Endothelial cell of umbilical vein (primary cell): ENCODE measurements at regions not wholly inside any gene's neighbourhood (a gene's known extent, or its start where the extent isn't known, plus 50 kb on each side); places are given as distances from the start of the nearest gene placed in this dataset.

ENCODE experiments used
- BruUV-seq: library from RNA; stranded (reverse); fragments of 400-500 nt; replicated peaks from 2 replicates; lab custom pipeline; 2021; lab: Mats Ljungman, UMichigan
- CTCF ChIA-PET: fragments of 300-600, 350-600 bp; sonication (Branson Sonifier 250); formaldehyde crosslinking; loops from one replicate; lab custom pipeline; 2021; ENCODE audit warnings: antibody characterized with exemption, inconsistent platforms; lab: Charles Lee
- POLR2A ChIA-PET: fragments of 300-600, 350-600 bp; sonication (Branson Sonifier 250); formaldehyde crosslinking; loops from one replicate; lab custom pipeline; 2021; ENCODE audit warnings: antibody characterized with exemption, inconsistent platforms; lab: Charles Lee
- DNase-seq: peaks from one replicate; pipeline ENCODE4 v3.0.0-alpha.2; 2011; ENCODE audit warnings: low read depth, low spot score
- FAIRE-seq: peaks from 2 replicates; lab custom pipeline; 2011; peaks lifted over from hg19 to GRCh38; lab: Jason Lieb, UNC
- H2AFZ ChIP-seq: 2 replicates; pipeline ENCODE4 v1.6.0; 2012; ENCODE audit warnings: low read depth, low read length, control low read depth, inconsistent platforms
- H3K27ac ChIP-seq: 2 replicates; pipeline ENCODE4 v1.5.1; 2011; ENCODE audit warnings: low read depth, mild to moderate bottlenecking, control low read depth, low read length, moderate library complexity; ENCODE audit not compliant: insufficient read depth
- H3K27me3 ChIP-seq, 2 experiments: 2 replicates each; pipeline versions ENCODE4 v1.6.0 to v1.6.1; 2011; ENCODE audit warnings: low read length in 2 of 2, mixed read lengths in 1 of 2; ENCODE audit not compliant: control insufficient read depth in 2 of 2, insufficient read depth in 2 of 2
- H3K36me3 ChIP-seq, 2 experiments: 2 replicates in 1 of 2; 3 replicates in 1 of 2; pipeline ENCODE4 v1.5.1; 2011; ENCODE audit warnings: low read length in 2 of 2, mild to moderate bottlenecking in 1 of 2, moderate library complexity in 1 of 2; ENCODE audit not compliant: control insufficient read depth in 2 of 2, insufficient read depth in 2 of 2; ENCODE audit errors: extremely low read depth in 1 of 2
- H3K4me1 ChIP-seq: 3 replicates; pipeline ENCODE4 v1.5.1; 2011; ENCODE audit warnings: mild to moderate bottlenecking, low read length; ENCODE audit not compliant: control insufficient read depth, insufficient read depth; ENCODE audit errors: extremely low read depth
- H3K4me2 ChIP-seq: 2 replicates; pipeline ENCODE4 v1.6.1; 2011; ENCODE audit warnings: low read length, control low read depth, mixed read lengths; ENCODE audit not compliant: insufficient read depth
- H3K4me3 ChIP-seq, 3 experiments: fragments of 200-600 bp in 1 of 3; sonication (generic), shearing (Covaris generic) in 1 of 3; replicated peaks in 1 of 3; 2 replicates each; pipeline ENCODE4 v1.5.1; 2011 to 2016; ENCODE audit warnings: control low read depth in 3 of 3, low read length in 3 of 3, mild to moderate bottlenecking in 2 of 3, inconsistent platforms in 1 of 3, low read depth in 1 of 3, moderate library complexity in 1 of 3; ENCODE audit not compliant: insufficient read depth in 1 of 3
- H3K79me2 ChIP-seq: 2 replicates; pipeline ENCODE4 v1.6.0; 2012; ENCODE audit warnings: low read length, inconsistent platforms; ENCODE audit not compliant: control insufficient read depth, insufficient read depth
- H3K9ac ChIP-seq: replicated peaks from 2 replicates; pipeline ENCODE3; 2011; ENCODE audit warnings: low read length, control low read depth; ENCODE audit not compliant: insufficient read depth; ENCODE audit errors: extremely low read depth
- H3K9me1 ChIP-seq: replicated peaks from 3 replicates; pipeline ENCODE4 v1.6.0; 2011; ENCODE audit warnings: mild to moderate bottlenecking, low read length; ENCODE audit not compliant: control insufficient read depth, insufficient read depth; ENCODE audit errors: extremely low read depth
- H3K9me3 ChIP-seq: replicated peaks from 2 replicates; pipeline ENCODE4 v1.5.1; 2012; ENCODE audit warnings: low read length, inconsistent platforms; ENCODE audit not compliant: control insufficient read depth, insufficient read depth
- H4K20me1 ChIP-seq: replicated peaks from 2 replicates; pipeline ENCODE3; 2011; ENCODE audit warnings: mild to moderate bottlenecking, low read length; ENCODE audit not compliant: control insufficient read depth, insufficient read depth; ENCODE audit errors: extremely low read depth
- EZH2 ChIP-seq: IDR thresholded peaks from 2 replicates; pipeline ENCODE4 v1.6.1; 2012; ENCODE audit warnings: borderline replicate concordance, low read depth, mild to moderate bottlenecking, moderate library complexity, low read length, inconsistent platforms; ENCODE audit not compliant: severe bottlenecking
- FOS ChIP-seq: IDR thresholded peaks from 2 replicates; pipeline ENCODE4 v1.6.1; 2011; ENCODE audit warnings: mild to moderate bottlenecking, low read length, moderate library complexity, borderline replicate concordance; ENCODE audit not compliant: insufficient read depth
- GATA2 ChIP-seq: IDR thresholded peaks from 2 replicates; pipeline ENCODE4 v1.7.0; 2011; ENCODE audit warnings: low read depth, mild to moderate bottlenecking, moderate library complexity, mixed read lengths, low read length; ENCODE audit not compliant: insufficient read length, insufficient read depth
- JUN ChIP-seq: IDR thresholded peaks from 2 replicates; pipeline ENCODE4 v1.6.1; 2011; ENCODE audit warnings: borderline replicate concordance, low read depth; ENCODE audit not compliant: insufficient read length, insufficient read depth
- MYC ChIP-seq: IDR thresholded peaks from one replicate; pipeline ENCODE4 v1.6.1; 2011; ENCODE audit warnings: mild to moderate bottlenecking, low read depth, low read length
- POLR2A ChIP-seq: IDR thresholded peaks from 2 replicates; pipeline ENCODE4 v1.6.1; 2012; ENCODE audit warnings: low read depth, mild to moderate bottlenecking, control low read depth, low read length
- POLR2AphosphoS5 ChIP-seq: IDR thresholded peaks from 2 replicates; pipeline ENCODE4 v1.6.1; 2012; ENCODE audit warnings: low read depth, mild to moderate bottlenecking, control low read depth, low read length, moderate library complexity; ENCODE audit not compliant: insufficient read depth
- dilution Hi-C: fragments of 300-500 bp; cut with MboI; formaldehyde crosslinking; loops from one replicate; pipeline ENCODE4 v1.15.0; 2019; ENCODE audit warnings: low sequenced_read_pairs; ENCODE audit not compliant: extremely low pct_ligation_motif_present
- intact Hi-C: fragments of 100-400 bp; cut with micrococcal nuclease; formaldehyde crosslinking; loops from one replicate; pipeline ENCODE4 v1.10.0; 2022
- TF ChIP-seq, protein P1 (sequence below), 2 donors: IDR thresholded peaks; 1 replicate in 1 of 2; 2 replicates in 1 of 2; pipeline ENCODE4 v1.5.1; 2011; ENCODE audit warnings: low read length in 2 of 2, mild to moderate bottlenecking in 2 of 2, moderate library complexity in 2 of 2, control low read depth in 1 of 2, inconsistent platforms in 1 of 2, low read depth in 1 of 2; ENCODE audit not compliant: insufficient read depth in 1 of 2; ENCODE audit errors: extremely low read depth in 1 of 2
- TF ChIP-seq, protein P2 (sequence below): IDR thresholded peaks from 2 replicates; pipeline ENCODE4 v1.6.1; 2011; ENCODE audit not compliant: insufficient read depth, insufficient read length

- Histone ChIP-seq H3K79me2 (no peaks in the 10 kb centered on the region), H4K20me1 (no peaks in the 10 kb centered on the region), H3K9me1 (no peaks in the 10 kb centered on the region), H3K4me2 (no peak overlapping the region), H3K9me3 (no peaks in the 10 kb centered on the region), H3K27ac (no peak overlapping the region), H3K4me3 (no peak overlapping the region), H3K27me3 (no peaks in the 10 kb centered on the region), H3K4me1 (no peaks in the 10 kb centered on the region), H2AFZ (no peak overlapping the region), H3K9ac (no peak overlapping the region), H3K36me3 (no peaks in the 10 kb centered on the region)
- FAIRE-seq, result no peak
- BruUV-seq, result no TSS peak
- intact Hi-C loops, result no loop called here
- POLR2A ChIA-PET, result no interaction called here
- dilution Hi-C loops, result no loop called here
- DNase-seq, result no peak
- TF ChIP-seq, protein P1, sequence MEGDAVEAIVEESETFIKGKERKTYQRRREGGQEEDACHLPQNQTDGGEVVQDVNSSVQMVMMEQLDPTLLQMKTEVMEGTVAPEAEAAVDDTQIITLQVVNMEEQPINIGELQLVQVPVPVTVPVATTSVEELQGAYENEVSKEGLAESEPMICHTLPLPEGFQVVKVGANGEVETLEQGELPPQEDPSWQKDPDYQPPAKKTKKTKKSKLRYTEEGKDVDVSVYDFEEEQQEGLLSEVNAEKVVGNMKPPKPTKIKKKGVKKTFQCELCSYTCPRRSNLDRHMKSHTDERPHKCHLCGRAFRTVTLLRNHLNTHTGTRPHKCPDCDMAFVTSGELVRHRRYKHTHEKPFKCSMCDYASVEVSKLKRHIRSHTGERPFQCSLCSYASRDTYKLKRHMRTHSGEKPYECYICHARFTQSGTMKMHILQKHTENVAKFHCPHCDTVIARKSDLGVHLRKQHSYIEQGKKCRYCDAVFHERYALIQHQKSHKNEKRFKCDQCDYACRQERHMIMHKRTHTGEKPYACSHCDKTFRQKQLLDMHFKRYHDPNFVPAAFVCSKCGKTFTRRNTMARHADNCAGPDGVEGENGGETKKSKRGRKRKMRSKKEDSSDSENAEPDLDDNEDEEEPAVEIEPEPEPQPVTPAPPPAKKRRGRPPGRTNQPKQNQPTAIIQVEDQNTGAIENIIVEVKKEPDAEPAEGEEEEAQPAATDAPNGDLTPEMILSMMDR (IDR thresholded peaks at IDR 0.05; ENCODE audit: extremely low read depth in 1 of 2, insufficient read depth in 1 of 2, low read depth in 1 of 2, low read length in 2 of 2), result no peak
- TF ChIP-seq GATA2 (no peak), EZH2 (no peak), POLR2A (no peak)
- CTCF ChIA-PET, result no interaction called here
Observed at GRCh38 chr16:64887651-64888050, 234.2 kb downstream of the CDH11 start.

- Histone ChIP-seq H3K4me1 (no peaks in the 10 kb centered on the region), H2AFZ (no peak overlapping the region), H3K9ac (no peak overlapping the region), H3K79me2 (no peaks in the 10 kb centered on the region), H3K4me3 (no peak overlapping the region), H3K27ac (no peak overlapping the region), H3K27me3 (no peaks in the 10 kb centered on the region), H4K20me1 (no peaks in the 10 kb centered on the region), H3K36me3 (no peaks in the 10 kb centered on the region), H3K9me1 (no peaks in the 10 kb centered on the region), H3K9me3 (no peaks in the 10 kb centered on the region), H3K4me2 (no peak overlapping the region)
- intact Hi-C loops, result no loop called here
- FAIRE-seq (no peak), DNase-seq (no peak)
- TF ChIP-seq, protein P2, sequence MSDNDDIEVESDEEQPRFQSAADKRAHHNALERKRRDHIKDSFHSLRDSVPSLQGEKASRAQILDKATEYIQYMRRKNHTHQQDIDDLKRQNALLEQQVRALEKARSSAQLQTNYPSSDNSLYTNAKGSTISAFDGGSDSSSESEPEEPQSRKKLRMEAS, result no peak
- TF ChIP-seq GATA2, result no peak
- no peak for TF ChIP-seq POLR2A
- TF ChIP-seq EZH2, result no peak
- TF ChIP-seq JUN, result no peak
- no peak for TF ChIP-seq MYC
- TF ChIP-seq, protein P1 (IDR thresholded peaks at IDR 0.05; ENCODE audit: extremely low read depth in 1 of 2, insufficient read depth in 1 of 2, low read depth in 1 of 2, low read length in 2 of 2), result no peak
- TF ChIP-seq POLR2AphosphoS5, result no peak
- TF ChIP-seq FOS, result no peak
- dilution Hi-C loops, result no loop called here
- ChIA-PET POLR2A (no interaction called here), CTCF (no interaction called here)
- no TSS peak for BruUV-seq
Observed at GRCh38 chr16:64882078-64882784, 239.6 kb downstream of the CDH11 start.
